ENCODE measurements at regions not wholly inside any gene's neighbourhood (a gene's known extent, or its start where the extent isn't known, plus 50 kb on each side); places are given as distances from the start of the nearest gene placed in this dataset.

DNA sequence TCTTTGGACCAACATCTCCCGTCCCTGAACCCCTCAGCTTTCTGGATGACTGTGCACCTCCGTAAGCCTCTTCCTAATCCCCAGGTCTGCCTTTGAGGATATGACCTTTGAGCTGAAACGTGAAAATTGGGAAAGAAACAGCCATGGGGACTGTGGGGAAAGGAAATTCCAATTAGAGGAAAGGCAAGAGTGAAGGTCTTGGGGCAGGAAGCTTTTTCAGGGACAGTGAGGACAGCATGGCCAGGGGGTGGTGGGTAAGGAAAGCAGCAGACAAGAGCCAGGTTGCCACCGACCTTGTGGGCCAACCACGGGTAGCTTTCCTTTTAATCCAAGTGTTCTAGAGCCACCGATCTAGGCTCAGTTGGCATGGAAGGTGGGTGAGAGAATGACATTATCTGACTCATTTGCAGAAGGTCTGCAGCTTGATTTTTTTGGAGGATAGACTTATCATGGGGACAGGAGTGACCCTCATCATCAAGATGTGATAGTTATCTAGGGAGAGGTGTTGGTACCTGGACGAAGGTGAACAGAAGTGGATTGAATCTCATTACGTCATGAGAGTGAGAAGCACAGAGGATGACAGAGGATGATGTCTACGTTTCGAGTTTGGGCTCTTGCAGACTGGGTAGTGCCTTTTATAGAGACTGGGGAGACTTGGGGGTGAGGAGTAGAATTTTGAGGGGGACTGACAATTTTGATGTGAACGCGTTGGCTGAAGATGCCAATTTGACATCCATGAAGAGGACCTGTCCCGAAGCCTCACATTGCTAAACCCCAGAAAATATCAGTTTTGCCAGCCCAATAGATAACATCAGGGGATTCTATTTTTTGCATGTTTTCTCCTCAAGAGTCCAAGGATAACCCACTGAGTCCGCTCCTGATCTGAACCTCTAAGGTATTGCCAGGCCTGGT lies 136.7 kb upstream of the PEG3 start:
- TF ChIP-seq ZNF274 (IDR thresholded peaks at IDR 0.05; ENCODE audit: low read depth, low read length) (no peak), RAD21 (IDR thresholded peaks at IDR 0.05; ENCODE audit: low read depth) (no peak), ZFX (IDR thresholded peaks at IDR 0.05) (no peak)
- TF ChIP-seq, protein P1, sequence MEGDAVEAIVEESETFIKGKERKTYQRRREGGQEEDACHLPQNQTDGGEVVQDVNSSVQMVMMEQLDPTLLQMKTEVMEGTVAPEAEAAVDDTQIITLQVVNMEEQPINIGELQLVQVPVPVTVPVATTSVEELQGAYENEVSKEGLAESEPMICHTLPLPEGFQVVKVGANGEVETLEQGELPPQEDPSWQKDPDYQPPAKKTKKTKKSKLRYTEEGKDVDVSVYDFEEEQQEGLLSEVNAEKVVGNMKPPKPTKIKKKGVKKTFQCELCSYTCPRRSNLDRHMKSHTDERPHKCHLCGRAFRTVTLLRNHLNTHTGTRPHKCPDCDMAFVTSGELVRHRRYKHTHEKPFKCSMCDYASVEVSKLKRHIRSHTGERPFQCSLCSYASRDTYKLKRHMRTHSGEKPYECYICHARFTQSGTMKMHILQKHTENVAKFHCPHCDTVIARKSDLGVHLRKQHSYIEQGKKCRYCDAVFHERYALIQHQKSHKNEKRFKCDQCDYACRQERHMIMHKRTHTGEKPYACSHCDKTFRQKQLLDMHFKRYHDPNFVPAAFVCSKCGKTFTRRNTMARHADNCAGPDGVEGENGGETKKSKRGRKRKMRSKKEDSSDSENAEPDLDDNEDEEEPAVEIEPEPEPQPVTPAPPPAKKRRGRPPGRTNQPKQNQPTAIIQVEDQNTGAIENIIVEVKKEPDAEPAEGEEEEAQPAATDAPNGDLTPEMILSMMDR (IDR thresholded peaks at IDR 0.05 in 2 of 3, conservative IDR thresholded peaks at IDR 0.05 in 1 of 3; ENCODE audit: borderline replicate concordance in 1 of 3, insufficient read depth in 1 of 3, low read depth in 2 of 3, low read length in 2 of 3) = no peak
